Stimulated activated memory B cell treated with anti-CD40 and anti-IgM and Interleukin-4, amounts not matched to agents 10 μg/mL and 1 μg/mL and 100 μg/mL, for 72 hours (primary cell): ENCODE measurements at regions not wholly inside any gene's neighbourhood (a gene's known extent, or its start where the extent isn't known, plus 50 kb on each side); places are given as distances from the start of the nearest gene placed in this dataset.
"Not testable (repeated sequence)": the region's sequence is repeated elsewhere in the genome, so short reads cannot be mapped to it uniquely, and the experiment has no call there.

Experiments
- ATAC-seq: fragments of 150-1000 bp; cut with Tn5 transposase; 2 replicates; pipeline ENCODE4 v1.10.0; 2021
- H3K27ac Mint-ChIP-seq: one replicate; pipeline ENCODE4 v1.8.0; 2022; ENCODE audit warnings: mild to moderate bottlenecking, mixed read lengths
- H3K27me3 Mint-ChIP-seq: one replicate; pipeline ENCODE4 v1.8.0; 2022; ENCODE audit warnings: mixed read lengths
- H3K36me3 Mint-ChIP-seq: one replicate; pipeline ENCODE4 v1.8.0; 2022; ENCODE audit warnings: mixed read lengths
- H3K4me1 Mint-ChIP-seq: one replicate; pipeline ENCODE4 v1.8.0; 2022; ENCODE audit warnings: mixed read lengths
- H3K4me3 Mint-ChIP-seq: one replicate; pipeline ENCODE4 v1.8.0; 2022; ENCODE audit warnings: mild to moderate bottlenecking, moderate library complexity, mixed read lengths
- H3K9me3 Mint-ChIP-seq: one replicate; pipeline ENCODE4 v1.8.0; 2022; ENCODE audit warnings: mixed read lengths

DNA sequence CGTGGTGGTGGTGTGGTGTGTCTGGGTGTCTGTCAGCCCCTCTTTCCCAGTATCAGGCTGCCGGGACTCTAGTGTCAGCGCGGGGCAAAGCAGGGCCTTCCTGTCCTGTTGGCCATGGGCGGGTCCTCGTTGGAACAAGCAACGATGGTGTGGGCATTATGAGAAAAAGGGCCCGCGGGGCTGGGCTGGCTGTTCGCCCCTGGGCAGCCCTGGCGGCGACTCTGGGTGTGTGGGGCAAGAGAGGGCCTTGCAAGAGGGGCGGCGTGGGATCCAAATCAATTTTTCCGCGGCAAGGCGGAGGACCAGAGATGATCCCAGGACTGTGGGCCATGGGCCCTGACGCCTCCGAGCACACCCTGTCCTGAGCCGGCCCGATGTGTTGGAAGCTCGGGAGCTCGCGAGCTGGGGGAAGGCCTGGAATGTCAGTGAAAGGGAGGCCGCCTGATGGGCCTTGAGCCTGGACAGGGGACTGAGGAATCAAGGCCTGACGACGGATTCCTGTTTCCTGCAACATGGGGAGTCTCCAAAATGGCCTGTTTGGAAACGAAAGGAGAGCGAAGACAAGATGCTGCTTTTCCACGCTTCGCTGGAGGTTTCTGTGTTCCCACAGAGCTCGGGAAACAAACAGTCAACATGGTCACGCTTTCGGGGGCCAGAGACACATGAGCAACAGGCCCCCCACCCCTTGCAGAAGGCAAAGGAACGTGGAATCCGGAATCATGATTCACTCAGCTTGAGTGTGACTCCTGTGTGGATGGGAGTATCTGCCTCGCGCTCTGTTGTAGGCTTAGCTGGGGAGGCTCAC, 364.7 kb upstream of the DEFB115 start:
- peaks cover 4% of the 10 kb centered on the region for H3K9me3 Mint-ChIP-seq
- H3K4me1 Mint-ChIP-seq: no peaks in the 10 kb centered on the region
- no peaks in the 10 kb centered on the region for H3K36me3 Mint-ChIP-seq
- H3K27ac Mint-ChIP-seq: no peak overlapping the region
- H3K27me3 Mint-ChIP-seq: peaks cover 36% of the 10 kb centered on the region
- ATAC-seq: no peak
- H3K4me3 Mint-ChIP-seq: no peak overlapping the region

DNA sequence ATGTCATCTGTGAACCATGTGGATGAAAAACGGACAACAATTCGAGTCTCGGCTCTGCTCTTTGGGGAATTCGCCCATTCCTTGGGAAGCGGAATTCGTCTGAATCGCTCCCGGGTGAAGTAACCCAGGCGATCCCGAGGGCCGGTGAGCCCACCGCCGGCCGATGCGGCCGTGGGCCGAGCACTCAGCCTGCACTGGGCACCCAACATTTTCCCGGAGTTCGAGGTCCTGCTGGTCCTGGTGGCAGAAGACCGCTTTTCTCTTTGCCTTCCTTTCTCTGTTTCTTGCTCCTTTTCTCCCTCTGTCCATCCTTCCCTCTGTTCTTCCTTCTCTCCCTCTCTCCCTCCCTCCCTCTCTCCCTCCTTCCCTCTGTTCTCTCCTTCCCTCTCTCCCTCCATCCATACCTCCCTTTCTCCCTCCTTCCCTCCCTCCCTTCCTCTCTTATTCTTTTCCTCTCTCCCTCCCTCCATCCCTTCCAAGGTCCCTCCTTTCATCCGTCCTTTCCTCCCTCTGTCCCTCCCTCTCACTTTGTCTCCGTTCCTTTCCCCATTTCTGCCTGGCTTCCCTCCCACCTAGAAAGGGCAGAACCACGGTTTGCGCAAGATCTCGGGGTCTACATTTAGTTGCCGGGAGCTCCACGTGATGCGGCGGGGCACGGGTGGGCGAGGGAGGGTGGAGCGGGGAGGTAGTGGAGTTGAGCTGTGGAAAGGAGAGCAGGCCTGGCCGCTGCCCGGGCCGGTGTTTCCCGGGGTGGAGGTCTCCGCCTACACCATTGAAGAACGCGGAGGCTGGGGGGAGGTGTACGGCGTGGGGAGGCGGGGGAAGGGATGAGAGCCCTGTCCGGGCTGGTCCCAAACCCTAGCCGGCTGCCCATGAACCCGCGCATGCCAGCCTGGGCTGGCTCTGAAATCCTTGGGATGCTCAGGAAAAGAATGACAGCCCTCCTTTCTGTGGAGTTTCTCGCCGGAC, 363.8 kb upstream of the DEFB115 start:
- not testable (repeated sequence) for H3K4me1 Mint-ChIP-seq

DNA sequence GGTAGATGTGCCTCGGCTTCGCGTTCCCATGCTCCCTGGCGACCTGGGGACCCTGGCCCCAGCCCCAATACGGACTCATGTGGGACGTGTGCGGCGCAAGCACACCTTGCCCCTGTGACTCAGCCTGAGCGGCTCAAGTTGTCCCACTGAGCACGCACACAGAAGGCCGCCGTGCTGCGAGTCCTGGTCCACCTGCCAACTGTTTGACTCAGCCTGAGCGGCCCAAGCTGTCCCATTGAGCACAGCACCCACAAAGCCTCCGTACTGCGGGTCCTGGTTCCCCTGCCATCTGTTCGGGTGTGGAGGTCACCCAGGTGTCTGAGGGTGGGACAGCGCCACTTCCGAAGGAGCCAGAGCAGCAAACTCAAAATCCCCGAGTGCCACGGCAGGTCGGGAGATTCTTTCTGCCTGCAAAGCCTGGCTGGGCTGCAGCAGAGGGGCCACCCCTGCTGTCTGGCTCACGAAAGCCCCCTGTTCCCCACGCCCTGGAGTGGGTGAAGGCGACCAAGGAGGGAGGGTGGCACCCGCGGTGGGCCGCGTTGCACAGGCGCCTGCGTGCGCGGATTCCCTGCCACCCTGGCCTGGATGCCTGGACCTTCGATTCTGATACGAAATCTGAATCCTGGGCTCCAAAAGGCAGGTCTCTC, 362.6 kb upstream of the DEFB115 start:
- H3K27me3 Mint-ChIP-seq: peaks cover 46% of the 10 kb centered on the region
- H3K9me3 Mint-ChIP-seq, H3K4me1 Mint-ChIP-seq, ATAC-seq, H3K27ac Mint-ChIP-seq, H3K36me3 Mint-ChIP-seq, H3K4me3 Mint-ChIP-seq: not testable (repeated sequence)

More for the DNA sequence above, 363.8 kb upstream of the DEFB115 start:
- not testable (repeated sequence) for H3K27ac Mint-ChIP-seq, H3K36me3 Mint-ChIP-seq, H3K4me3 Mint-ChIP-seq, ATAC-seq, H3K9me3 Mint-ChIP-seq
- H3K27me3 Mint-ChIP-seq: peaks cover 36% of the 10 kb centered on the region

DNA sequence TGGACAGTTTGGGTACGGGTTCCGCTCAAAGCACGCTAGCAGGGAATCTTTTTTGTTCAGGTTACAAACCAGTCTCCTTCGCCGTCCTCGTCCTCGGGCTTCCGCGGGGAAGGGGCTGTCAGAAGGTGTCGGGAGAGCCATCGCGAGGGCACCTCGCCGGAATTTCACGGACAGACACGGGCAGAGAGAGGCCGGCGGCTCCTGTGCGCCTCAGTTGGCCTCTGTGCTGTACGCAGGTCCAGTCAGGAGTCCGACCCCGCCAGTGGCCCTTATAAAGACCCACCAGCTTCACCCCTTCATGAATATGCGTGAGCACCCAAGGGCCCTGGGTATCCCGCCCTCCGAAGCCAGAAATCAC, 362.1 kb upstream of the DEFB115 start:
- H3K4me3 Mint-ChIP-seq, H3K9me3 Mint-ChIP-seq, H3K27ac Mint-ChIP-seq, H3K4me1 Mint-ChIP-seq, ATAC-seq, H3K36me3 Mint-ChIP-seq: not testable (repeated sequence)
- peaks cover 46% of the 10 kb centered on the region for H3K27me3 Mint-ChIP-seq

DNA sequence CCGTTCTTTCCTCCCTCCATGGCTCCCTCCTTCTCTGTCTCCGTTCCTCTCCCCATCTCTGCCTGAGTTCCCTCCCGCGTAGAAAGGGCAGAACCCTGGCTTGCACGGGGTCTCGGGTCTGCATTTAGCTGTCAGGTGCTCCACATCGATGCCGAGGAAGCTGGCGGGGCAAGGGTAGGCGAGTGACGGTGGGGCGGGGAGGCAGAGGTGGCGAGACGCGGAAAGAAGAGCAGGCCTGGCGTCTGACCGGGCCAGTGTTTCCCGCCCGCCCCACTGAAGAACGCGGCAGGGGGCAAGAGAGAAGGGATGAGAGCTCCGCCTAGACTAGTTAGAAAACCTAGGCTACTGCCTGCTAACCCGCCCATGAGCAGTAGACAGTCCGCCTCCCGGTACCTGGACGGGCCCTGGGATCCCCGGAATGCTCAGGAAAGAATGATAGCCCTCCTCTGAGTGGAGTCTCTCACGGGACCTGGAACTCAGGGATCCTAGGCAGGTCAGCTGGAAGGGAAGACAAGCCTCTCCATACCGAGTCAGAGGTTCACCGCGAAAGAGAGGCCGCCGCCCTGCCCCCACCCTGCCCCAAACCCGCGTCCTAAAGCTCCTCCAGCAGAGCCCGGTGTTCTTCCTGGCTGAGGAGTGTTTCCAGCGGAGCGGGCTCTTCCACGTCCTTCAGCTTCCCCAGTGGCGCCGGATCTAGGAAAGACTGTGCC, 357.9 kb upstream of the DEFB115 start:
- not testable (repeated sequence) for ATAC-seq, H3K36me3 Mint-ChIP-seq, H3K9me3 Mint-ChIP-seq, H3K4me3 Mint-ChIP-seq, H3K27ac Mint-ChIP-seq, H3K4me1 Mint-ChIP-seq
- peaks cover 22% of the 10 kb centered on the region for H3K27me3 Mint-ChIP-seq

DNA sequence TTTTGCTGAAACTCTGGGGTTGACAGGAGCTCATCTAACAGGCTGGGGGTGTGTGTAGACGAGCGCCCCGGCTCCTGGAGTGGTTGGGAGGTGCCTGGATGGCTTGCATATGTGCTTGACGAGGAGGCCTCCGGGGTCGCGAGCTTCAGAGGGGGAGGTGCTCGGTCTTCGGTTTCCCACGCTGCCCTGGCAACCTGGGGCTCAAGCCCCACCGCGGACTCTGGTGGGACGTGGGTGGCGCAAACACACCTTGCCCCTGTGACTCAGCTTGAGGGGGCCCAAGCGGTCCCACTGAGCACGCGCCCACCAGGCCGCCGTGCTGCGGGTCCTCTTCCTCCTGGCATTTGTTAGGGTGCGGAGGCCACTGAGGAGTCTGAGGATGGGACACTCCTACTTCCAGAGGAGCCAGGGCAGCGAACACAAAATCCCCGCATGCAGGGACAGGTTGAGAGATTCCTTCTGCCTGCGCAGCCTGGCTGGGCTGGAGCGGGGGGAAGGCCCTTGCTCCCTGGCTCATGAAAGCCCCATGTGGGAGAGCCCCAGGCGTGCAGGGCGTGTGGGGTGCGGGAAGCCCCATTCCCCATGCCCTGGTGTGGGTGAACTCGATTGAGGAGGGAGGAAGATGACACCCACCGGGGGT, 357.3 kb upstream of the DEFB115 start:
- H3K9me3 Mint-ChIP-seq, H3K4me1 Mint-ChIP-seq, H3K36me3 Mint-ChIP-seq, H3K4me3 Mint-ChIP-seq, H3K27ac Mint-ChIP-seq, ATAC-seq: not testable (repeated sequence)
- peaks cover 15% of the 10 kb centered on the region for H3K27me3 Mint-ChIP-seq

DNA sequence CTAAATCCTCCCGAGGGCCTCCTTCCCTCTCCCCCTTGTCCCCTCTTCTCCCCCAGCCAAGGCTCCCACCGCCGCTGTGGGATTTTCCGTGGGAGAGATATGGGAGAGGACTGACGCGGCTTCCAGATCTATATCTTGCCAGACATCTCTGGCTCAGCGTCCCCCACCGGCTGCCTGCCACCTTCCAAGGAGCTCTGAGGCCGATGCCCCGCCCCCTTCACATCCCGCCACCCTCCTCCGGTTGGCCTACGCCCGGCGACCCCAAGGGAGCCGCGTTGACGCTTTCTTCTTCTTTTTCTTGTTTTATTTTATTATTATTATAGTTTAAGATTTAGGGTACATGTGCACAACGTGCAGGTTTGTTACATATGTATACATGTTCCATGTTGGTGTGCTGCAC, 352.2 kb upstream of the DEFB115 start:
- ATAC-seq, H3K9me3 Mint-ChIP-seq, H3K27ac Mint-ChIP-seq, H3K36me3 Mint-ChIP-seq, H3K4me1 Mint-ChIP-seq, H3K27me3 Mint-ChIP-seq, H3K4me3 Mint-ChIP-seq: not testable (repeated sequence)

DNA sequence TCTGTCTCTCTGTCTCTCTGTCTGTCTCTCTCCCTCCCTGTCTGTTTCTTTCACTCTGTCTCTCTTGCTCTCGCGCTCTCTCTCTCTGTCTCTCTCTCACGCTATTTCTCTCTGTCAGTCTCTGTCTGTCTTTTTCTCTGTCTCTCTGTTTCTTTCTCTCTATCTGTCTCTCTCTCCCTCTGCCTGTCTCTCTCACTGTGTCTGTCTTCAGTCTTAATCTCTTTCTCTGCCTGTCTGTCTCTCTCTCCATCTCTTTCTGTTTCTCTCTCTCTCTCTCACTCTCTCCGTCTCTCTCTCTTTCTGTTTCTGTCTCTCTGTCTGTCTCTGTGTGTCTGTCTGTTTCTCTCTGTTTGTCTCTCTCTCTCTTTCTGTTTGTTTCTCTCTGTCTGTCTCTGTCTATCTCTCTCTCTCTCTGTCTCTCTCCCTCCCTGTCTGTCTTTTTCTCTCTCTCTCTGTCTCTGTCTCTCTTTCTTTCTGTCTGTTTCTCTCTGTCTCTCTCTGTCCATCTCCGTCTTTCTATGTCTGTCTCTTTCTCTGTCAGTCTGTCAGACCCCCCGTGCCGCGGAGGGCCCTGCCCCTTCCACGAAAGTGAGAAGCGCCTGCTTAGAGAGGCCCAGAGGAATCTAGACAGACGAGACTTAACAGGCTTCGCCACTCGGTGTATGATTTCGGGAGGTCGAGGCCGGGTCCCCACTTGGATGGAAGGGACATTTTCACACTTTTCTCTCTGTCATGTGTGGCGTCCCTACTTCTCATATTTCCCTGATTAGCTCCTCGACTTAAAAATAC, 346.3 kb upstream of the DEFB115 start:
- ATAC-seq: no peak
- Mint-ChIP-seq H3K4me1 (peaks cover 12% of the 10 kb centered on the region), H3K27ac (no peak overlapping the region), H3K27me3 (peaks cover 31% of the 10 kb centered on the region), H3K9me3 (peaks cover 29% of the 10 kb centered on the region), H3K36me3 (no peaks in the 10 kb centered on the region), H3K4me3 (no peak overlapping the region)

DNA sequence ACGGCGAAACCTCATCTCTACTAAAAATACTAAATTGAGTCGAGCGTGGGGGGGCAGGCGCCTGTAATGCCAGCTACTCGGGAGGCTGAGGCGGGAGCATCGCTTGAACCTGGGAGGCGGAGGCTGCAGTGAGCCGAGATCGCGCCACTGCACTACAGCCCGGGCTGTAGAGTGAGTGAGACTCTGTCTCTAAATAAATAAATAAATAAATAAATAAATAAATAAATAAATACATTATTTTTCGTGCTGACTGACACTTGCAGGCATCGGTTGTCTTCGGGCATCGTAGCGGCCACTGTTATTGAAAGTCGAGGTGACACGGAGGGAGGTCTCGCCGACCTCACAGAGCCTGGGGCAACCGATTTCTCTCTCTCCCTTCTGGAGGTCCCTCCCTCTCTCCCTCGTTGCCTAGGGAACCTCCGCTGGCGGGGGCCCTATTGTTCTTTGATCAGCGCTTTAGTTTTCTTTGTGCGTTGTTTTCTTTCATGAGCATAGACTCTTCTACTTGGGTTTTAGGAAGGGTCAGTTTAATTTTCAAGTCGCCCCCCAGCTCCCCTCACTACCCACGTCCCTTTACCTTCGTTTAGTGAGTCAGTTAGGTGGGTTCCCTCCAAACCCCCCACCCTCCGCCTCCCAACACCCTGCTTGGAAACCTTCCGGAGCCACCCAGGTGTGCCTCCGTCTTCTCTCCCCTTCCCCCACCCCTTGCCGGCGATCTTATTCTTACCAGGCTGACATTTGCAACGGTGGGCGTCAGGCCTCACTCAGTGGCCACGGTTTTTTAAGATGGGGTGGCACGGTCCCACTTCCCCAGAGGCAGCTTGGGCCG, 345.4 kb upstream of the DEFB115 start:
- Mint-ChIP-seq H3K4me1 (peaks cover 12% of the 10 kb centered on the region), H3K9me3 (peaks cover 26% of the 10 kb centered on the region), H3K27me3 (peaks cover 31% of the 10 kb centered on the region)
- not testable (repeated sequence) for H3K36me3 Mint-ChIP-seq, ATAC-seq, H3K27ac Mint-ChIP-seq, H3K4me3 Mint-ChIP-seq

DNA sequence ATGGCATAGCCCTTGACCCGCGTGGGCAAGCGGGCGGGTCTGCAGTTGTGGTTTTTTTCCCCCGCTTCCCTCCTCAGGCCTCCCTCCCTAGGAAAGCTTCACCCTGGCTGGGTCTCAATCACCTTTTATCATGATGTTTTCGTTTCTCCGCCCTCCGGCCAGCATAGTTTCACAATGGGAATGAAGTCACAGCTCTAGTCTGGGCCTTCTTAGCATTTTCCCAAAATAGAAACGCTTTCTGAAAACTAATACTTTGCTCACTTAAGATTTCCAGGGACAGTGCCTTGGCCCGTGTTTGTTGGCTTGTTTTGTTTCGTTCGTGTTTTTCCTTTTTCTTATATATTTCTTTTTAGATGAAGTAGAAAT, 344.8 kb upstream of the DEFB115 start:
- not testable (repeated sequence) for H3K4me3 Mint-ChIP-seq, H3K27ac Mint-ChIP-seq, H3K36me3 Mint-ChIP-seq, ATAC-seq
- peaks cover 31% of the 10 kb centered on the region for H3K27me3 Mint-ChIP-seq
- peaks cover 25% of the 10 kb centered on the region for H3K9me3 Mint-ChIP-seq
- H3K4me1 Mint-ChIP-seq: peaks cover 12% of the 10 kb centered on the region

DNA sequence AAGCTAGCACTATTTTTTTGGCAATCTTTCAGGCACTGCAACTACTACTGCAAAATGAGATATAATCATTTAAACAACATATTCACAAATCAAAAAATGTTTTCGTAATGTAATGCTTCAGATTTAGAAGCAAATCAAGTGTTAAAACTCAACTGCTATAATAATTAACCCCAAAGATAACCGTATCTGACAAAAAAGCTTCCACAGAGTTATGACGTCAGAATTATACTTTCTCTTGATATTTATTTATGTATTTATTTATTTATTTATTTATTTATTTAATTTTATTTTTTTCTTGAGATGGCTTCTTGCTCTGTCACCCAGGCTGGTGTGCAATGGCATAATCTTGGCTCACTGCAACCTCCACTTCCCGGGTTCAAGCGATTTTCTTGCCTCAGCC, 341.1 kb upstream of the DEFB115 start:
- H3K4me1 Mint-ChIP-seq: peaks cover 12% of the 10 kb centered on the region
- ATAC-seq, H3K4me3 Mint-ChIP-seq: not testable (repeated sequence)

DNA sequence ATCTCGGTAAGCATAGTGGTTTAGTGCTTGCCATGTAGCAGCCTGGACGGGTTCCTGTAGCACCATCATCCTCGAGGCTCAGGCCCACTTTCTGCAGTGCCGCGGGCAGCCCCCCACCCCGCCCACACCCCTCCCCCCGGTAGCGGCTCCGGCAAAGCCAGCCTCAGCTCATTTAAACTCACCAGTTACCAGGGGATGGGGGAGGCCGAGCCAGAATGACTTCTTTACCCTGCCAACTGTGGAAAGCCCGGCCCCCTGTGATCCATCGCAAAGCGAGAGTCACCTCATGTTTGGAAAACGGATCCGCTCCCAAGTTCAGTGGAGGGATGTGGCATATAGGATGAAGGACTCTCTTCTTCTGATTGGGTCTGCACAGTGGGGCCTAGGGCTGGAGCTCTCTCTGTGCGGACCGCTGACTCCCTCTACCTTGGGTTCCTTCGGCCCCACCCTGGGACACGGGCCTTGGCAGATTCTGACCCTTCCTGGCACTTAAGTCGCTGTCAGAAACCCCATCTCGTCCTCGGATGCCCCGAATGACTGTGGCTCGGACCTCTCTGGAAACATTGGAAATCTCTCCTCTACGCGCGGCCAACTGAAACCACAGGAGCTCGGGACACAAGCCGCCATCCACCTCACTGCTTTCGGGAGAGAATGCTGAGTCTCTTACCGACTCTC, 337.8 kb upstream of the DEFB115 start:
- H3K4me1 Mint-ChIP-seq: no peaks in the 10 kb centered on the region
- no peak overlapping the region for H3K27ac Mint-ChIP-seq
- no peaks in the 10 kb centered on the region for H3K27me3 Mint-ChIP-seq
- no peaks in the 10 kb centered on the region for H3K36me3 Mint-ChIP-seq
- no peak overlapping the region for H3K4me3 Mint-ChIP-seq
- ATAC-seq: no peak
- peaks cover 7% of the 10 kb centered on the region for H3K9me3 Mint-ChIP-seq

More for the DNA sequence above, 341.1 kb upstream of the DEFB115 start:
- not testable (repeated sequence) for H3K36me3 Mint-ChIP-seq, H3K27ac Mint-ChIP-seq
- peaks cover 19% of the 10 kb centered on the region for H3K9me3 Mint-ChIP-seq
- peaks cover 19% of the 10 kb centered on the region for H3K27me3 Mint-ChIP-seq
